ENCODE measurements at regions not wholly inside any gene's neighbourhood (a gene's known extent, or its start where the extent isn't known, plus 50 kb on each side); places are given as distances from the start of the nearest gene placed in this dataset.
"Not testable (repeated sequence)": the region's sequence is repeated elsewhere in the genome, so short reads cannot be mapped to it uniquely, and the experiment has no call there.

- TF ChIP-seq CTCF, POLR2A (IDR thresholded peaks at IDR 0.05): not testable (repeated sequence)
These were observed 89.3 kb upstream of the FRMD1 start for GRCh38 chr6:168168330-168168729.

Measured in right lobe of liver (tissue), 4 donors.